NCI-H524 treated with DMSO at 0.1 percent for 48 hours (cell line): ENCODE measurements at regions not wholly inside any gene's neighbourhood (a gene's known extent, or its start where the extent isn't known, plus 50 kb on each side); places are given as distances from the start of the nearest gene placed in this dataset.

Experiments
- DNase-seq: peaks from one replicate; lab custom pipeline; 2025; lab: John Stamatoyannopoulos, UW

DNA sequence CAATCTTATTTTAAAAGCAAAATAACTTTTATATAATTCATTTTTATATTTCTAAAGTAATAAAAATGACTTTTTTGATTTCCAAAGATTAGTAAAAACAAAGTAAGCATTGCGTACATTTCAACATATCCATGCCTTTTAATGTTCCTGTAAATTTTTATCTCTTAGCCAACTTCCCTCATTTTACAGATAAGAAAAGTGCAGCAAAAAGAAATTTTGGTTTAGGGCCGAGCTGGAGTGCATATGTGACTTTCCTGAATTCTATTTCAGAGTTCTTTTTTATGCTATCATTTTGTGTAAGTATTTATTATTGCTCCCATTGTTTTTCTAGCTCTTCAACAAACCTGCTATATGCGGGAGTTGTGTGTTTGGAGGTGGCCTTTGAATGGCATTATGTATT is 195.3 kb downstream of the NHLRC3 start:
- no peak for DNase-seq

DNA sequence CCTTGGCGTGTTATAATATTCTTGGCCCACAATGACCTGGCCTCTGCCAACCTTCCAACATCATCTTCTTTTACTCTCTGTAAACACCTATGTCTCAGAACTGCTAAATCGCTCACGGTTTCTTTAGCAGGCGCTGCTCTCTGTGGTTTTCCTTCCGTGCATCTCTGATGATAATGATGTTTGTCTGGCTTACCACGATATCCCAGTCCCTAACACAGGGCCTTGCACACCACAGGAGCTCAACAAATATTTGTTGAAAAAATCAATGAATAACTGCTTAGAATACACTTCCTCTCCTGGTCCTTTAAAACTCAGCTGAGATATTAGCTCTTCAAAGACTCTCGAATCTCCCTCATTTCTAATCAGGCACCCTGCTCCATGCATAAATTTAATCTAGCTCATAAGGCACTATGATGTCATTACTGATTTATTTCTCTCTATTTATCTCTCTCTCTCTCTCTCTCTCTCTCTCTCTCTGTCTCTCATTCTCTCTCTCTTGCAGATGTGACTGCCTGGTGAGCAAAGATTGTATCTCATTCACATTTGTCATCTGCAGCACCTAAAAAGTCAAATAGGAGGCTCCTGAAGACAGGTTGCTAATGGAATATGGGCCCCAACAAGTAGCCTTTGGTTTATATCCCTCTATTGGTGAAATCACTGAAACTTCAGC is 206.4 kb downstream of the NHLRC3 start:
- DNase-seq: no peak

DNA sequence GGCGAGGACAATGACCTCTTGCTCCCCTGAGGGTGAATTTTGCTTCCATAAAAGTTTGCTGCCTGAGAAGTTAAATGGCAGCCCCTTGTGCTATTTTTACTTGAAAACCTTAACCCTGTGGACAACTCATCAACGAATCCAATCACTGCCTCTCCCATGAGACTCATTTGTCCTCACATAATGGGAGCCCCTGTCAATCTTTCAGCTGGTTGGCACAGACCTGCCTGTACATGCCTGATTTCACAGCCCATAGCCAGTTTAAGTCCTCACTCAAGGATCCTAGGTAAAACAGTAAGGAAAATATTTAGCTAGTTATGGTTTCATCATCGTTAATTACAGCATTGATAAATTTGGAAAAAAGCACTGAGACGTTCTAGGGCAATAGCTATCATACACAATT is 207.4 kb downstream of the NHLRC3 start:
- no peak for DNase-seq

DNA sequence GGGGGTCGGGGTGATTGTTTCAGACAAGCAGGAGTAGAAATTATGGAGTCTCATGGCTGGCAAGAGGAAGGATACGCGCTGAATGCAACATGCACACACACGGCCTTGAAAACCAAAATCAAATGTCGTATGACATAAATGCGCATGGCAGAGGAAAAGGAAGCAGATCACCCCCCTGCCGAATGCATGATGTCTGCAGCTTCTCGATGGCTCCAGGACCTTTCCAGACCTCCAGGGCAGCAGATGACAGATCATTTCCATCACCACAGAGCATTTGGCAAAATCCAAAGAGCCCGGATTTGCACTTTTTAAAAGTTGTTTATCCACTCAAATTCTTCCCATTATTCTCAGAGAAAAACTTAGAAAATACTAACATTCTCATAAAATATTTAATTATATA is 211.7 kb downstream of the NHLRC3 start:
- no peak for DNase-seq

DNA sequence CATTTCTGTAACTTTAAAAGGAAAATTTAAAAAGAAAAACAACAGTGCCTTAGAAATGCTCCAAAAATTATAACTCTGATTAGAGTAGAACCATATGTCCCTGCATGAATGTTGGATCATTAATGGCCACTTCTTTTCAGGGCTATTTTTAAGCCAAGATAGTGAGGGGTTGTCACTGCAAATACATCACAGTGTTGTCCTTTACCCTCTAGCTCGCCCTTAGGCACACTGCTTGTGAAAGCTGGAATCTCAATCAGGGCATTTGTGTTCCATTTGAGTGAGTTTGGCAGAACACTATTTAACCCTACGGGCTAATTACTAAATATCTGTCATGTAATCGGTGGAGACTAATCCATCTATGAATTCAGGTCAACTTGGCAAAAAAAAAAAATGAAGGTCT is 212.2 kb downstream of the NHLRC3 start:
- DNase-seq: no peak

DNA sequence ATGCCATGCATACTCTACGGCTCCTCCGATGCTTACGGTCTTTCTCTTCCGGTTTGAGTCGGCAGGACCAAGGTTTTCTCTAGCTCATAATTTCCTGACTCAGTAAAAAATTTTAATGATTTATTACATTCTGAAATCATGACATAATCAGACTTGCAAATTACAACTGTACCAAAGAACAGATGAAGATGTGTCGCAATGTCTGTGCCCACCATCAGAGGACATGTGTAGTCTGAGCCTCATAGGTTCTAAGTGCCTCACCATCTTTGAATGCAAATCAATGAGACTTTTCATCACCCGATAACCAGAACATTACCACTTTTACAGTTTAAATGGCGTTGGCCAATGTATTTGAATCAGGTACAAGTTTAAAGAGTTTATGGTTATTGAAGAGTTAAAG is 213.1 kb downstream of the NHLRC3 start:
- no peak for DNase-seq

DNA sequence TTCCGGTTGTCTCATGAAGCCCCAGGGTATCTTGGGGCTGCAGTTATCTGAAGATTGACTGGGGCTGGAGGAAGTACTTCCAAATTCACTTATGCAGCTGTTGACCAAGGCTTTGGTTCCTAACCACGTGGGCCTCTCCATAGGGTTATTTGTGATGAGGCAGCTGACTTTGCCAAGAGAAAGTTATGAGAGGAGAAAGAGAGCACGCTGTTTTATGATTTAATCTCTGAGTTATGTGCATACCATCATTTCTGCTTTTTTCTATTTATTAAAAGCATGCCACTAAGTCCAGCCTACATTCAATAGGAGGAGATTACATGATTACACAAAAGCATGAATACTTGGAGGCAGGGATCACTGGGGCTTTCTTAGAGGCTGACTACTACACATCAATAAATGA is 215.5 kb downstream of the NHLRC3 start:
- no peak for DNase-seq

DNA sequence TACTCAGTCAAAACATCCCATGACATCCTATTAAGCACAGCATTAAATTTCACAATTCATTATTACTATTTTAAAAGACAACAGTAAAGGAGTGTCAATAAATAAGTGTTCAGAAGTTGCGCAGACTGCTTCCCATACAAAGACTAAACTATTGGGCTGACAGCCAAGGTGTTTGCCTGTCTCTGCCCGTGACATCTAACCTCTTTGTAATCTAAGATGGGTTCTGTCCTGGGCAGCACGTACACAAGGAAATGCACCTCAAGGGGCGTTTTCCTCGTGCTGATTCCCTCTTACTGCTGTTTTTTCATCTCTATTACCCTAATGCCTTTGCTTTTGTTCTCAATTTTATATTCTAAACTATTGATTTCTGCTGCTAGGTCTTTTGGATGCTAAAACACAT is 216.3 kb downstream of the NHLRC3 start:
- no peak for DNase-seq

DNA sequence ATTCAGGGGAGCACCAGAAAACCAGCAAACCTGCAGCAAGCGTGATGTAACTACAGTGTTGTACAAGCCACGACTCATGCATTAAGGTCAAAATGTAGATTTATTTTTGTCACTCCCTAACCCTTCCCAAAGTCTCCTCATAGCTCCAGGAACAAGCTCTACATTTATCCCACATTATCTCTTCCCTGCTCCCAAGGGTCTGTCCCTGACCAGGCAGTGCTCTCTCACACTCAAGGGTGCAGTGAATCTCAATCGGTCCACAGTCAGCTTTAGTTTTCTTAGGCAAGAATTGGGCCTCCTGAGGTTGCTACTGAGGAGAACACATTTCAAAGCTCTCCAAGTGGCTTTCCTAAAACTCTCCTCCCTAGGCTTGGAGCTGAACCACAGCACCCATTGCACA is 219.4 kb downstream of the NHLRC3 start:
- no peak for DNase-seq

DNA sequence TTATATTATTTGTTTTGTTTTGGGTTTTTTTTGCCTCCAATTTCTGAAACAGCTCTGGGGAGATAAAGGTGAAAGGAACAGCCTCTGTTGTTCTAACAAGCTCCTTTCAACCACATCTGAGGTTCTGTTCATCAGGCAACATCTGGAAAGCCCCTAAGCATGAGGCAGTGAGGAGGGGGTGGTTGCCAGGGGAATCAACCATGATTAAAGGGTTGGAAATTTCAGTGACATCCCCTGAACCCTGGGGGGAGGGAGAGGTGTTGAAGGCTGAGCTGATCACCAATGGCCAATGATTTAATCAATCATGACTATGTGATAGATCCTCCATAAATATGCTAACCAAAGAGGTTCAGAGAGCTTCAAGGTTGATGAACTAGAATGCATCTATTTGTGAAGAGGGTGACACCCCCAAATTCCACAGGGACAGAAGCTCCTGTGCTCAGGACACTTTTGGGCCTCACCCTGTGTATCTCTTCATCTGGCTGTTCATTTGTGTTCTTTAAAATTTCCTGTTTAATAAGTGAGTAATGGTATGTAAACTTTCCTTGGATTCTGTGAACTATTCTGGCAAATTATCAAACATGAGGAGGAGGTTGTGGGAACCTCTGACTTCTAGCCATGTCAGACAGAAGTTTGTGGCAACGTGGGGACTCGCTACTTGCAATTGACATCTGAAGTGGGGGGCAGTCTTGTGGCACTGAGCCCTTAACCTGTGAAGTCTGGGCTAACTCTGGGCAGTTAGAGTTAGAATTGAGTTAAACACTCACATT is 221.3 kb downstream of the NHLRC3 start:
- DNase-seq: no peak

DNA sequence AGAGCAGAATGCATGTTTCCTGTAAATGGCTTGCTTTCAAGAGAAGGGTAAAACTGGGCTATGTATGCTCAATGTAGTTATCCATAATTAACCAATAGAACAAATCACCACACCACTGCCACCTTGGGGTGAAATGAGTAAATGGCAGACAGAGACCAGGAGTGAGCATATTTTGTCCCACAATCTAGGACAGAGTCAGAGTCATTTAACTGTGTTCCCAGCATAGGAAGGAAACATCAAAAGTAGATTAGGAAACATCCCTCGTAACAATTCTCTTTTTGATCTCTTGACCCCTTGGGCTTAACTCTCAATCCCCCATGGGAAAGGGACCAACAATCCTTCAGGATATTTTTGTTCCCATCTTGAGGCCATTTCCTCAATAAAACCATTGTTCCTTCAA is 224.8 kb downstream of the NHLRC3 start:
- no peak for DNase-seq

DNA sequence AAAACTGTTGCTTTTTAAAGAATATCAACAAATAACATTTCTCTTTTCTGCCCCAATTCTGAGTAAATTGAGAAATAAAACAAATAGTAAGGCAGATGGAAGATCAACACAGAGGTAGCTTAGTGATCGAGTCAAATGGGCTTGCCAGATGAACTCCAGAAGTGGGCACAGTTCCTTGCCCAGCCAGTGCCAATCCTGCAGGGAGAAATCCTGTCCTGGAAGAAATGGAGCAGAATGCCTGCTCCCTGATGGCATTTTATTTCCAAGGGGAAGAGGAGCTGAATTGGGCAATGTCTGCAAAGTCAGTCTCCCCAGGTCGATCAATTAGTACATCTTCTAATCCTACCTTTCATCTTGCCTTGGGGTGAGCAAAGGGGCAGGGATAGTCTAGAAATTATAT is 225.3 kb downstream of the NHLRC3 start:
- no peak for DNase-seq

DNA sequence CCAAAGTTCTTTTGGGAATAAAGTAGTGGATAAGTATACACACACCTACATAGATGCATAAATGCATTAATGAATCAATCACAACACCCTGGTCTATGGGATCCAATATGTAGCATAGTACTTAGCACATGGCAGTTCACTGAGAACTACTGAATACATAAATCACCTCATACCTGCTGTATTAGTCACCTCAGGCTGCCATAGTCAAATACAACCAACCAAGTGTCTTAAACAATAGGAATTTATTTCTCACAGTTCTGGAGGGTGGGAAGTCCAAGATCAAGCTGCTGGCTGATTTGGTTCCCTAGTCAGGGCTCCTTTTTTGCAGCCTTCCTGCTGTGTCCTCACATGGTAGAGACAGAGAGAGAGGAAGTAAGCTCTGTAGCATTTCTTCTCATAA is 228.2 kb downstream of the NHLRC3 start:
- DNase-seq: no peak

DNA sequence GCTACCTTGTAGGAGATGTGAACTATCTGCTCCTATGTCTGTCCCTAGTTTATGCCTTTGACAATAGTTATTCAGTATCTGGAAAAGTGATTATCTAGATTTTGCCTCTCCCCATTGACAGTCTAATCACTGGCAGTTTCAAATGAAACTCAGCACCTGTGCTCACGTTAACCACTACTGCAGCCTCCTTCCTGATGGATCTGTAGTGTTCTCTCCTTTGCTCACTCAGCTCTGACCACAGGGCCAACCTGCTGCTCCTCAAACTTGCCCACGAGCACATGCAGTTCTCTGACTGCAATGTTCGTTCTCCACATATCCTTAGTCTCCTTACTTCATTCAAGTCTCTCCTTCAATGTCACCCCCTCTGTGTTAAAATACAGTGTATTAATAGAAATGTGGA is 230.1 kb downstream of the NHLRC3 start:
- DNase-seq: no peak

DNA sequence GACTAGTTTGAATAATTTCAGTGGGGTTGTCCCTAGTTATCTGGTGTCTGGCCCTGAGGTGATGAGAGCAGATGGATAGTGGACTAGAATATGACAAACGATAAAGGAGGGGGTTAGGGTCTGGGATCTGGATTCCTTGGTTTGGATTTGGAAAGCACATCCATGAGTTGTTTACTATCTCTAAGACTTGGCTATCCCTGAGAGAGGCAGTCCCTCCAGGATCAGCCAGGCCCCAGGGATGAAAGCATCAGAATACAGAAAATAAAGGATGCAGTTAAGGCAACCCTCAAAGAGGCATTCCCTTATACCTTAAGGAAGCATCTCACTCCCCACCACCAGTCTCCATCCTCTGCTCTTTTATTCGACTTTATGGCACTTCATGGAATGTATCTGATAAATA is 230.7 kb downstream of the NHLRC3 start:
- DNase-seq: no peak

DNA sequence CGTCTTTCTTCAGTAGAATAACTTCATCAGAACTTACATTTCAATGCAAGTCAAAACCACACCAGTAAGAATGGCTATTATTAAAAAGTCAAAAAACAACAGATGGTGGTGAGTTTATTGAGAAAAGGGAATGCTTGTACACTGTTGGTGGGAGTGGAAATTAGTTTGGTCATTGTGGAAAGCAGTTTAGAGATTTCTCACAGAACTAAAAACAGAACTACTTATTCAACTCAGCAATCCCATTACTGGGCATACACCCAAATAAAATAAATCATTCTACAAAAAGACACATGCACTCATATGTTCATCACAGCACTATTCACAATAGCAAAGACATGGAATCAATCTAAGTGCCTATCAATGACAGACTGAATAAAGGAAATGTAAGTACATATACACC is 231.2 kb downstream of the NHLRC3 start:
- DNase-seq: no peak

DNA sequence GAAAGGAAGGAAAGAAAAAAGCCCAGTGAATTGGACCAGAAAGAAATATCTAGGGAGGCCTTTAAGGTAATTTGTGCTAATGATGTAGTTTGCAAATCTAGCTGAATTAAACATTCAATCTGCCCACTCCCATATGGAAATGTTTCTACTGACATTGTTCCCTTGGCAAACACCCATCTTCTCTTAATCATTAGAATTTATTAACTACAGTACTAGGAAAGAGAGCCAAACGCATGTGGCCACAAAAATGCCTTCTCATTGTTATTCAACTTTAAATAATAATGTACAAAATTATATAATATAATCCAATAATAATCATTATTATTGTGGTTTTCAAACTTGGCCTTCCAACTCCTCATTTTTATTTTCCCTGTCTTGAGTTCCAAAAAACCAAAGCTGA is 234.7 kb downstream of the NHLRC3 start:
- DNase-seq: no peak

DNA sequence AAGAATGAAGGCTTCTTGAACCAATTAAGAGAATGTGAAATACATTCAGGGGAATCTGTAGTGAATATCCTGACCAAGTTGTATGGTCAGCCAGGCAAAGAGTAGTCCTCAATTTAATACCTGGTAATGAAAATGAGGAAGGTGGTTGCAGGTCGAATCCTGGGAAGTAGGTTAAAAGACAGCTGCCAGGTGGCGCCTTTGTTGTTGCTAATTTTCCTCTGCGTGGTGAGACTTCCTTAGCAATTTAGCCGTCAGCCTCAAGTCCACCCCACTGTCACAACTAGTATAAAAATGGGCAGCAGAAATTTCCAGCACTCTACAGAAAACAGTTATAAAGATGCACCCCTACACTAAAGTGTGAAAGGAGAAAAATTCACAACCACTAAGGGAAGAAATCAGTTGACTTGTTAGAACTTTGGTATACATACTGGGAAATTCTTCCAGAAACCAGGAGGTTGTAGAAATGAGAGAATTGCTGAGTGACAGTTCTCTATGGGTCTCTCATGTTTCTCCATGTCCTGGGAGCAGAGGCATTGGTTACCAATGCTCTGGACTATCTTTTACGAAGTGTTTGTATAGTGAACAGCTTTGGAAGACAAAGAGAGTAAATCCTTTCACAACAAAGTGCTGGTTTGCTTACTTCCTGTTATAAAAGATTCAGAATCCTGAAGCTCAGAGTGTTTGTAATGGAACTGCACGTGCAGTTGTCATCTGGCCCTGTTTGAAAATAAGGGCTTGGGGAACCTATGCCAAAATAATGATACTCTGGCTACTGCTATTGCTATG is 235.9 kb downstream of the NHLRC3 start:
- DNase-seq: no peak

DNA sequence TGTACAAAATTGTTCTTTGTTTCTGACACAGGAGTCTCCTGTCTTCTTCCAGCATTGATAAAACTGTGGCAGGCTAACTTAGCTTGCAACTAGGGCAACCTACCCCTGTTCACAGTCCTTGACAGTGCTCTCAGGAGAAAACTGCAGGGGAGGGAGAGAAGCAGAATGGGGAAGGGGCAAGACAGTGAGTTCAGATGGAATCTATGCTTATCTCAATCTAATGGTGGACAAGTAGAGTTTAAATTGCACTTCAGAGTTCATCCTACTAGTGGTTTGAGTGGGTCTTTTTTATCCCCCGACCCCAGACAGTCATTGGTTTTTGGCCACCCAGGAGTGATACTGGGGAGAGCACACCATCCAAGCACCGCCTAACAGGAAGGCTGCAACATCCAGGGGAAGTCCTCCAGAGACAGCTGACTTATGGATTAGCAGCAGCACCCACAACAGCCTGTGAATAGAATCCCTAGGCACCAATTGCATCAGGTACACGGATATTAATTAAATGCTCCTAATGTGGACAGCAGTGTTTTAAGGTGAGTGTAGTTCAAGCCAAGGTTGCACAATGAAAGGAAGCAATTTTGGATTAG is 236.6 kb downstream of the NHLRC3 start:
- no peak for DNase-seq

DNA sequence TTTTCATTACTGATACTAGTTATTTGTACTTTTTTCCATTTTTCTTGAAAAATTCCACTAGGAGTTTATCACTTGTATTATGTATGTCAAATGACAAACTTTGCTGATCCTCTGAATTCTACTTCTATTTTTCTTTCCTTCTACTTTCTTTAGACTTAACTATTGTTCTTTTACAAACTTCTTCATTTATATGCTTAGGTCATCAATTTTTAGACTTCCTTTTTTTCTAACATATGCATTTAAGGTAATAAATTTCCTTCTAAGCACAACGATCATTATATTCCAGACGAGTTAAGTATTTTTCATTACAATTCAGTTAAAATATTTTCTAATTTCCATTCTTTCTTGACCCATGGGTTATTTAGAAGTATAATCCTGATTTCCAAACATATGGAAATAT is 240.8 kb downstream of the NHLRC3 start:
- no peak for DNase-seq

DNA sequence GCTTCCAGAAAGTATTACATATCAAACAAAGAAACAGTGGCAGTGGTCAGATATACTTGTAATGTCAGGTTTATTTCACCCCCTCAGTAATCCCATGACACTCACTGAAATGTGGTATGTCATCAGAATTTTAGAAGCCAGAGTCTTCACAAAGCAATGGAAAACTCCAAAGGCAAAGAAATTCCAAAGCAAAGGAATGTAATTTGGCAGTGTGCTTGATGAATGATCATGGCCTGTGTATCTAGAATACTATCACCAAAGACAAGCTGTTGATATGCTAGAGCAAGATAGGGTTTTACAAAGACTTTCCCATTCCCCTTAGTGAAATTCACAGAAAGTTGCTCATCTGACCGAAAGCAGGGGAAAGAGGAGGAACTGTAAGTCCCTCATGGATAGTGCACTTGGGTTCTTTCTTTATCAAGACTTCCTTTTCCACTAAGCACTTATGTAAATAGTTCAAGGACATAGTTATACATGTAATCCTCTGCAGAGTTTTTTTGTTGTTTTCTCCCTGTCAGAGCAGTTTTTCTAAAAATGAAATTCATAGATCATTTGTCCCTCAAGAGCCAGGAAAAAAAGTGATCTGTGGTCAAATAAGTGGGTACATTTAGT is 243.4 kb downstream of the NHLRC3 start:
- no peak for DNase-seq

DNA sequence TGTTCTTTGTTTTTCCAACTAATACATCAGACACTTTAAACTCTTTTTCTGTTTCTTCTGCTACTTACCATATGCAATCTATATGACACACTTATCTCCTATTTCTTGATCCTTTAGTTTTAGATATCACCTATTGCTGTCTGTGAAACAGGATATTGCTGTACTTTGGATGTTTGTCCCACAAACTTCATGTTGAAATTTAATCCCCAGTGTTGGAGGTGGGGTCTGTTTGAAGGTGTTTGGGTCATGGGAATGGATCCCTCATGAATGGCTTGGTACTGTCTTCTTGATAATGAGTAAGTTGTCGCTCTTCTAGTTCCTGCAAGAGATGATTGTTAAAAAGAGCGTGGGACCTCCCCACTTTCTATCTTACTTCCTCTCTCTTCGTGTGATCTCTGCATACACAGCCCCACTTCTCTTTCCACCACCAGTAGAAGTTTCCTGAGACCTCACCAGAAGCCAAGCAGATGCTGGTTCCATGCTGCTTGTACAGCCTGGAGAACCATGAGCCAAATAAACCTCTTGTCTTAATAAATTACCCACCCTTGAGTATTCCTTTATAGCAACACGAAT is 244.2 kb downstream of the NHLRC3 start:
- no peak for DNase-seq
